ENCODE measurements at regions not wholly inside any gene's neighbourhood (a gene's known extent, or its start where the extent isn't known, plus 50 kb on each side); places are given as distances from the start of the nearest gene placed in this dataset.
A peak's percentile ranks its signal among the peaks of the same experiment; 100 is the strongest.
"Not testable (repeated sequence)": the region's sequence is repeated elsewhere in the genome, so short reads cannot be mapped to it uniquely, and the experiment has no call there.

GRCh38 chr4:138864961-138865720, 150.4 kb upstream of the NOCT start:
- H3K27me3 ChIP-seq (ENCODE audit: control insufficient read depth, insufficient read depth, low read length): peaks cover 1% of the 10 kb centered on the region
- FAIRE-seq: no peak
- no peak for TF ChIP-seq CTCF (IDR thresholded peaks at IDR 0.05; ENCODE audit: insufficient read depth, low read length, severe bottlenecking)

GRCh38 chr4:138863160-138863559, 152.4 kb upstream of the NOCT start:
- Histone ChIP-seq H3K4me3 (ENCODE audit: low read depth, low read length) (no peak overlapping the region), H3K27me3 (ENCODE audit: control insufficient read depth, insufficient read depth, low read length) (peaks cover 1% of the 10 kb centered on the region), H3K36me3 (ENCODE audit: control insufficient read depth, insufficient read depth, low read length) (no peaks in the 10 kb centered on the region)
- FAIRE-seq: no peak
- no peak for TF ChIP-seq CTCF (IDR thresholded peaks at IDR 0.05; ENCODE audit: insufficient read depth, low read length, severe bottlenecking)
- no peak for DNase-seq (ENCODE audit: low read depth)

More at GRCh38 chr4:138864961-138865720, 150.4 kb upstream of the NOCT start:
- no peak overlapping the region for H3K4me3 ChIP-seq (ENCODE audit: low read depth, low read length)
- H3K36me3 ChIP-seq (ENCODE audit: control insufficient read depth, insufficient read depth, low read length): no peaks in the 10 kb centered on the region
- no peak for DNase-seq (ENCODE audit: low read depth)

GRCh38 chr4:138861135-138861534, 154.4 kb upstream of the NOCT start:
- FAIRE-seq: no peak
- Histone ChIP-seq H3K36me3 (ENCODE audit: control insufficient read depth, insufficient read depth, low read length) (no peaks in the 10 kb centered on the region), H3K27me3 (ENCODE audit: control insufficient read depth, insufficient read depth, low read length) (peaks cover 1% of the 10 kb centered on the region), H3K4me3 (ENCODE audit: low read depth, low read length) (no peak overlapping the region)
- no peak for DNase-seq (ENCODE audit: low read depth)
- TF ChIP-seq CTCF (IDR thresholded peaks at IDR 0.05; ENCODE audit: insufficient read depth, low read length, severe bottlenecking): no peak

- not testable (repeated sequence) for DNase-seq (ENCODE audit: low read depth); H3K27me3 ChIP-seq (ENCODE audit: control insufficient read depth, insufficient read depth, low read length); H3K36me3 ChIP-seq (ENCODE audit: control insufficient read depth, insufficient read depth, low read length); H3K4me3 ChIP-seq (ENCODE audit: low read depth, low read length); FAIRE-seq
These were observed 155.2 kb upstream of the NOCT start for GRCh38 chr4:138860357-138860756.

GRCh38 chr4:138859254-138859653, 156.3 kb upstream of the NOCT start:
- no peak for TF ChIP-seq CTCF (IDR thresholded peaks at IDR 0.05; ENCODE audit: insufficient read depth, low read length, severe bottlenecking)
- FAIRE-seq: no peak
- Histone ChIP-seq H3K36me3 (ENCODE audit: control insufficient read depth, insufficient read depth, low read length) (no peaks in the 10 kb centered on the region), H3K27me3 (ENCODE audit: control insufficient read depth, insufficient read depth, low read length) (no peaks in the 10 kb centered on the region), H3K4me3 (ENCODE audit: low read depth, low read length) (no peak overlapping the region)
- peak; percentile 63 for DNase-seq (ENCODE audit: low read depth)

GRCh38 chr4:138858419-138858818, 157.2 kb upstream of the NOCT start:
- Histone ChIP-seq H3K36me3 (ENCODE audit: control insufficient read depth, insufficient read depth, low read length) (no peaks in the 10 kb centered on the region), H3K27me3 (ENCODE audit: control insufficient read depth, insufficient read depth, low read length) (no peaks in the 10 kb centered on the region), H3K4me3 (ENCODE audit: low read depth, low read length) (no peak overlapping the region)
- FAIRE-seq (no peak), DNase-seq (ENCODE audit: low read depth) (no peak)
- no peak for TF ChIP-seq CTCF (IDR thresholded peaks at IDR 0.05; ENCODE audit: insufficient read depth, low read length, severe bottlenecking)
